Kidney (tissue), 13 donors: ENCODE measurements at regions not wholly inside any gene's neighbourhood (a gene's known extent, or its start where the extent isn't known, plus 50 kb on each side); places are given as distances from the start of the nearest gene placed in this dataset.

Experiments
- DNase-seq, 5 donors: peaks; one replicate each; pipeline ENCODE4 v3.0.0-alpha.2; 2013 to 2020
- FAIRE-seq: peaks from 2 replicates; lab custom pipeline; 2012; peaks lifted over from hg19 to GRCh38; lab: Jason Lieb, UNC
- H3K27ac ChIP-seq, 2 donors: one replicate each; pipeline ENCODE4 v1.7.0; 2013; ENCODE audit warnings: low read depth in 2 of 2, low read length in 2 of 2, inconsistent platforms in 1 of 2
- H3K27me3 ChIP-seq: one replicate; pipeline ENCODE4 v1.7.1; 2013; ENCODE audit warnings: low read length, inconsistent platforms; ENCODE audit not compliant: control insufficient read depth, insufficient read depth
- H3K36me3 ChIP-seq, 3 donors: one replicate each; pipeline versions ENCODE4 v1.7.0 to v1.7.1; 2013; ENCODE audit warnings: low read length in 3 of 3, control low read depth in 1 of 3, inconsistent platforms in 1 of 3; ENCODE audit not compliant: insufficient read depth in 3 of 3, control insufficient read depth in 2 of 3
- H3K4me1 ChIP-seq, 3 donors: one replicate each; pipeline versions ENCODE4 v1.7.0 to v1.7.1; 2013; ENCODE audit warnings: low read length in 3 of 3, inconsistent platforms in 1 of 3, low read depth in 1 of 3; ENCODE audit not compliant: control insufficient read depth in 2 of 3, insufficient read depth in 2 of 3
- H3K4me3 ChIP-seq, 3 donors: one replicate each; pipeline versions ENCODE4 v1.7.0 to v1.8.1; 2013; ENCODE audit warnings: low read length in 3 of 3, control low read depth in 1 of 3, inconsistent platforms in 1 of 3
- H3K9ac ChIP-seq, 3 donors: one replicate each; pipeline versions ENCODE4 v1.7.0 to v1.7.1; 2013; ENCODE audit warnings: low read length in 3 of 3, control low read depth in 1 of 3, inconsistent platforms in 1 of 3
- H3K9me3 ChIP-seq, 3 donors: one replicate each; pipeline versions ENCODE4 v1.7.0 to v1.7.1; 2013; ENCODE audit warnings: low read length in 3 of 3, control low read depth in 1 of 3, inconsistent platforms in 1 of 3; ENCODE audit not compliant: control insufficient read depth in 2 of 3, insufficient read depth in 1 of 3
- intact Hi-C: fragments of 100-400 bp; cut with DNase I; formaldehyde crosslinking; loops from one replicate; pipeline ENCODE4 v1.11.1; 2022
- TF ChIP-seq, protein P1 (sequence below): IDR thresholded peaks from 3 replicates; pipeline ENCODE4 v1.5.1; 2012; ENCODE audit warnings: mild to moderate bottlenecking, moderate library complexity, borderline replicate concordance; ENCODE audit not compliant: insufficient read depth; ENCODE audit errors: extremely low read depth
- donor health status: control.
- donor health status: control.
- donor health status: control.
- donor health status: control.
- donor health status: control.
- donor health status: DM: yes; HTN: yes; CAD: no.
- donor health status: Normal renal cell carcinoma (clear cell type).

DNA sequence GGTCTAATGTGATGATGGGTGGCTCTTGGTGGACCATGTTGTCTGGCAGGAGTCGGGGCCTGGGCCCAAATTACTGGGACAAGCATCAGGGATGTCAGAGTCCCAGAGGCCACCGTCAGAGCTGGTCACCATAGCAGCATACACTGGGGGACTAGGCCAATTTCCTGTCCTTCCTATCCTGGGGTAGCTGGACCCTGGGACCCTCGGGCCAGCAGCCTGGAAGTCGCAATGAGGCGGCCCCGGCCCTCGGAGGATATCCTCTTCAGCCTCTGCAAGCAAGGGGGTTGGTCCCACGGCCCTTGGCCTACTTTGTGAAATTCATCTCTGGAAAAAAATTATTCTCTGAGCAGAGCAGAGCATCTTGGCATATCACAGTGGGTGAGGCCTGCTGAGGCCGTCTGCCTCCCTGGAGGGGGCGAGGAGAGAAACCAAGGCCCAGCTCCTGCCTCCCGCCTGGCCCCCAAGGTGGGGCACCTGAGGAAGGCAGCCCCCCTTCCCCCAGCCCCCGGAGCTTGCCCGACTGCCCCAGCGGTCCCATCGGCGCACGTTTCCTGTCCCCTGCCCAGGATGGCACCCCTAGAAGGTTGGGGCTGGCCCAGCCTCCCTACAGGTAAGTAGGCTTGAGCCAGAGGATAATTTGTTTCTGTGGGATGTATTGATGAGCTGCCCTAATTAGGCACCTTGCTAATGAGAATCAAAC is 135.0 kb upstream of the MYL2 start:
- intact Hi-C loops, result no loop called here
- no peak overlapping the region for H3K4me3 ChIP-seq
- peak in 1 of 5 donors; percentile 71 for DNase-seq
- H3K4me1 ChIP-seq, result no peaks in the 10 kb centered on the region
- no peaks in the 10 kb centered on the region for H3K27me3 ChIP-seq
- no peak for FAIRE-seq
- H3K9me3 ChIP-seq, result no peaks in the 10 kb centered on the region
- TF ChIP-seq, protein P1, sequence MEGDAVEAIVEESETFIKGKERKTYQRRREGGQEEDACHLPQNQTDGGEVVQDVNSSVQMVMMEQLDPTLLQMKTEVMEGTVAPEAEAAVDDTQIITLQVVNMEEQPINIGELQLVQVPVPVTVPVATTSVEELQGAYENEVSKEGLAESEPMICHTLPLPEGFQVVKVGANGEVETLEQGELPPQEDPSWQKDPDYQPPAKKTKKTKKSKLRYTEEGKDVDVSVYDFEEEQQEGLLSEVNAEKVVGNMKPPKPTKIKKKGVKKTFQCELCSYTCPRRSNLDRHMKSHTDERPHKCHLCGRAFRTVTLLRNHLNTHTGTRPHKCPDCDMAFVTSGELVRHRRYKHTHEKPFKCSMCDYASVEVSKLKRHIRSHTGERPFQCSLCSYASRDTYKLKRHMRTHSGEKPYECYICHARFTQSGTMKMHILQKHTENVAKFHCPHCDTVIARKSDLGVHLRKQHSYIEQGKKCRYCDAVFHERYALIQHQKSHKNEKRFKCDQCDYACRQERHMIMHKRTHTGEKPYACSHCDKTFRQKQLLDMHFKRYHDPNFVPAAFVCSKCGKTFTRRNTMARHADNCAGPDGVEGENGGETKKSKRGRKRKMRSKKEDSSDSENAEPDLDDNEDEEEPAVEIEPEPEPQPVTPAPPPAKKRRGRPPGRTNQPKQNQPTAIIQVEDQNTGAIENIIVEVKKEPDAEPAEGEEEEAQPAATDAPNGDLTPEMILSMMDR, result no peak
- no peaks in the 10 kb centered on the region for H3K36me3 ChIP-seq
- H3K27ac ChIP-seq, result no peak overlapping the region
- no peak overlapping the region for H3K9ac ChIP-seq

DNA sequence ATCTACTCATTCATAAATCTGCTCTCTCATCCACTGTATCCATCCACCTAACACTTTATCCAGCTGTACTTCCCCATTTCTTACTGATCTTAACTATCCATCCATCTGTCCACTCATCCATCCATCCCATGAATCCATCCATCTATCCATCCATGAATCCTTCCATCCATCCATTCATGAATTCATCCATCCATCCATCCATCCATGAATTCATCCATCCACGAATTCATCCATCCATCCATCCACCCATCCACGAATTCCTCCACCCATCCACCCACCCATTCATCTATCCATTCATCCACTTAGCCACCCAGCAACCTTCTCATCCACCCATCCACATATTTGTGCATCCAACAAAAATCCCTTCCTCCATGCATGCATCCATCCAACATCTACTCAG is 128.6 kb upstream of the MYL2 start:
- Histone ChIP-seq H3K9me3 (no peaks in the 10 kb centered on the region), H3K27me3 (no peaks in the 10 kb centered on the region), H3K4me1 (no peaks in the 10 kb centered on the region), H3K9ac (no peak overlapping the region), H3K36me3 (no peaks in the 10 kb centered on the region), H3K4me3 (no peak overlapping the region), H3K27ac (no peak overlapping the region)
- no peak for DNase-seq
- TF ChIP-seq, protein P1, result no peak
- intact Hi-C loops, result no loop called here
- no peak for FAIRE-seq

DNA sequence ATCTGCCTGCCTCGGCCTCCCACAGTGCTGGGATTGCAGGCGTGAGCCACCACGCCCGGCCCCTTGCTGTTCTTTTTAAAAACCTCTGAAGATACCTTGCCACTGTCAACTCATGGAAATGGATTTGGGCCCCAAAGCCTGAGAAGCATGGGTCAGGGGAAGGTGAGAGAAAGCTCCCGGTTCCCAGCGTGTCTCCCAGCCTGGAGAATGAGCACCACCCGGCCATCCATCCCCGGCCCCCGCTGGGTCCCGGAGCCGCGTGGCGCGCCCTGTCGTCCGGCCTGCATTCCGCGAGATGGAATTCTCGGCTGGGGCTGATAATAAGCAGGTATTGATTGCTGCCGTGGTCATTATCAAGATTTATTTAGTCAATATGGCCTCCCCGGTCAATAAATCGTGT is 126.5 kb upstream of the MYL2 start:
- FAIRE-seq, result no peak
- no peak overlapping the region for H3K9ac ChIP-seq
- DNase-seq, result peak in 1 of 5 donors; percentile 54
- H3K9me3 ChIP-seq, result no peaks in the 10 kb centered on the region
- H3K36me3 ChIP-seq, result no peaks in the 10 kb centered on the region
- intact Hi-C loops, result no loop called here
- H3K4me1 ChIP-seq, result no peaks in the 10 kb centered on the region
- H3K27ac ChIP-seq, result no peak overlapping the region
- no peak overlapping the region for H3K4me3 ChIP-seq
- H3K27me3 ChIP-seq, result no peaks in the 10 kb centered on the region
- TF ChIP-seq, protein P1, result no peak

DNA sequence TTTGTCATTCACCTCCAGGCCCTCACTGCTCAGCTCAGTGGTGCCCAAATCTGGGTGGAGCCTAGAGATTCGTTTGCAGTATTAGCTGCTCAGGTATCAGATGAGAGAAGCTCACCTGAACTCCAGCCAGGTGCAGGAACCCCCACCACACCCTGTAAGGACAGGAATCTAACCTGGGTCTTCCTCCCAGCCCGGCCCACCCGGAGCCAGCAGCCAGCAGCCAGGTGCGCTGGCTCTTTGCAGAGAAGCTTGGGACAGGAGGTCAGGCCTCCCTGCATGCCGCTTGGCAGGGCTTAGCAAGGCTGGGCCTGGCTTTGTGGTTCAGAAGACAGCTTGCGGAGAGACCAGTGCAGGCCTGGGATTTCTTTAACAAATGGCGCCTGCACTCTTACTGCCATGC is 125.6 kb upstream of the MYL2 start:
- Histone ChIP-seq H3K9ac (no peak overlapping the region), H3K27me3 (no peaks in the 10 kb centered on the region), H3K4me1 (no peaks in the 10 kb centered on the region), H3K36me3 (no peaks in the 10 kb centered on the region), H3K4me3 (no peak overlapping the region), H3K9me3 (no peaks in the 10 kb centered on the region), H3K27ac (no peak overlapping the region)
- TF ChIP-seq, protein P1, result no peak
- FAIRE-seq (no peak), DNase-seq (peak in 1 of 5 donors; percentile 24)
- intact Hi-C loops, result no loop called here
